NOMO-1 treated with DMSO at 0.1 percent for 48 hours (cell line): ENCODE measurements at regions not wholly inside any gene's neighbourhood (a gene's known extent, or its start where the extent isn't known, plus 50 kb on each side); places are given as distances from the start of the nearest gene placed in this dataset.
"Not testable (repeated sequence)": the region's sequence is repeated elsewhere in the genome, so short reads cannot be mapped to it uniquely, and the experiment has no call there.

Experiments used
- DNase-seq: peaks from one replicate; lab custom pipeline; 2025; ENCODE audit not compliant: unreplicated experiment; lab: John Stamatoyannopoulos, UW

- DNase-seq: no peak
Observed at GRCh38 chr11:38176686-38177322, 1578.8 kb upstream of the RAG2 start.

- no peak for DNase-seq
Observed at GRCh38 chr11:38173676-38174075, 1575.6 kb upstream of the RAG2 start.

GRCh38 chr11:38169286-38169685 is 1571.2 kb upstream of the RAG2 start:
- DNase-seq: peak; percentile 11

- no peak for DNase-seq
Observed at GRCh38 chr11:38163526-38163925, 1565.5 kb upstream of the RAG2 start.

GRCh38 chr11:38160433-38160832 is 1562.4 kb upstream of the RAG2 start:
- DNase-seq: no peak

- no peak for DNase-seq
Observed at GRCh38 chr11:38159038-38159437, 1561.0 kb upstream of the RAG2 start.

- peak; percentile 86 for DNase-seq
Observed at GRCh38 chr11:38156495-38157146, 1558.6 kb upstream of the RAG2 start.

GRCh38 chr11:38155856-38156255 is 1557.8 kb upstream of the RAG2 start:
- peak; percentile 31 for DNase-seq

GRCh38 chr11:38153985-38154384 is 1555.9 kb upstream of the RAG2 start:
- no peak for DNase-seq

GRCh38 chr11:38143852-38144251 is 1545.8 kb upstream of the RAG2 start:
- no peak for DNase-seq

- DNase-seq: no peak
Observed at GRCh38 chr11:38138972-38139371, 1540.9 kb upstream of the RAG2 start.

- DNase-seq: no peak
Observed at GRCh38 chr11:38136887-38137286, 1538.9 kb upstream of the RAG2 start.

- no peak for DNase-seq
Observed at GRCh38 chr11:38131535-38131934, 1533.5 kb upstream of the RAG2 start.

GRCh38 chr11:38130976-38131375 is 1532.9 kb upstream of the RAG2 start:
- DNase-seq: no peak

GRCh38 chr11:38130514-38130913 is 1532.5 kb upstream of the RAG2 start:
- DNase-seq: no peak

GRCh38 chr11:38123673-38124072 is 1525.6 kb upstream of the RAG2 start:
- DNase-seq: no peak

- not testable (repeated sequence) for DNase-seq
Observed at GRCh38 chr11:38116616-38117015, 1518.6 kb upstream of the RAG2 start.

- not testable (repeated sequence) for DNase-seq
Observed at GRCh38 chr11:38115381-38115780, 1517.3 kb upstream of the RAG2 start.

- no peak for DNase-seq
Observed at GRCh38 chr11:38100836-38101462, 1502.9 kb upstream of the RAG2 start.

- DNase-seq: no peak
Observed at GRCh38 chr11:38095268-38095667, 1497.2 kb upstream of the RAG2 start.

GRCh38 chr11:38089726-38090125 is 1491.7 kb upstream of the RAG2 start:
- DNase-seq: no peak

- no peak for DNase-seq
Observed at GRCh38 chr11:38060920-38061319, 1462.9 kb upstream of the RAG2 start.
